Osteocyte (in vitro differentiated cells): ENCODE measurements at regions not wholly inside any gene's neighbourhood (a gene's known extent, or its start where the extent isn't known, plus 50 kb on each side); places are given as distances from the start of the nearest gene placed in this dataset.

Experiments used
- DNase-seq: peaks from one replicate; pipeline ENCODE4 v3.0.0; 2021; ENCODE audit warnings: mixed read lengths; ENCODE audit not compliant: unreplicated experiment; ENCODE audit errors: extremely low spot score
- H3K27ac Mint-ChIP-seq: one replicate; pipeline ENCODE4 v1.8.0; 2021; ENCODE audit warnings: mild to moderate bottlenecking, mixed read lengths; ENCODE audit not compliant: unreplicated experiment
- H3K27me3 Mint-ChIP-seq: one replicate; pipeline ENCODE4 v1.8.0; 2021; ENCODE audit warnings: mixed read lengths; ENCODE audit not compliant: unreplicated experiment
- H3K36me3 Mint-ChIP-seq: one replicate; pipeline ENCODE4 v1.8.0; 2021; ENCODE audit warnings: mixed read lengths; ENCODE audit not compliant: unreplicated experiment
- H3K4me1 Mint-ChIP-seq: one replicate; pipeline ENCODE4 v1.8.0; 2021; ENCODE audit warnings: mixed read lengths; ENCODE audit not compliant: unreplicated experiment
- H3K4me3 Mint-ChIP-seq: one replicate; pipeline ENCODE4 v1.8.0; 2021; ENCODE audit warnings: mild to moderate bottlenecking, moderate library complexity, mixed read lengths; ENCODE audit not compliant: unreplicated experiment
- H3K9me3 Mint-ChIP-seq: one replicate; pipeline ENCODE4 v1.8.0; 2021; ENCODE audit warnings: mixed read lengths; ENCODE audit not compliant: unreplicated experiment
- CTCF ChIP-seq: fragments of 200-600 bp; sonication (generic); IDR thresholded peaks from 2 replicates; pipeline ENCODE4 v1.5.0; 2021; ENCODE audit warnings: antibody characterized with exemption, mild to moderate bottlenecking, moderate library complexity

- Mint-ChIP-seq H3K27me3 (no peaks in the 10 kb centered on the region), H3K4me1 (no peaks in the 10 kb centered on the region), H3K27ac (no peak overlapping the region), H3K36me3 (no peaks in the 10 kb centered on the region), H3K4me3 (no peak overlapping the region), H3K9me3 (peaks cover 16% of the 10 kb centered on the region)
- TF ChIP-seq CTCF, result no peak
- no peak for DNase-seq
Observed at GRCh38 chr1:5664906-5665875, 327.0 kb downstream of the NPHP4 start.

- DNase-seq, result no peak
- no peak overlapping the region for H3K27ac Mint-ChIP-seq
- H3K36me3 Mint-ChIP-seq, result no peaks in the 10 kb centered on the region
- no peak overlapping the region for H3K4me3 Mint-ChIP-seq
- H3K9me3 Mint-ChIP-seq, result peaks cover 15% of the 10 kb centered on the region
- H3K4me1 Mint-ChIP-seq, result no peaks in the 10 kb centered on the region
- no peaks in the 10 kb centered on the region for H3K27me3 Mint-ChIP-seq
- no peak for TF ChIP-seq CTCF
Observed at GRCh38 chr1:5664081-5664768, 328.0 kb downstream of the NPHP4 start.

- Mint-ChIP-seq H3K27ac (no peak overlapping the region), H3K36me3 (no peaks in the 10 kb centered on the region), H3K4me3 (no peak overlapping the region), H3K27me3 (no peaks in the 10 kb centered on the region), H3K9me3 (peaks cover 11% of the 10 kb centered on the region), H3K4me1 (no peaks in the 10 kb centered on the region)
- DNase-seq, result no peak
- no peak for TF ChIP-seq CTCF
Observed at GRCh38 chr1:5662744-5663126, 329.5 kb downstream of the NPHP4 start.

GRCh38 chr1:5662086-5662743, 330.0 kb downstream of the NPHP4 start:
- Mint-ChIP-seq H3K9me3 (peaks cover 12% of the 10 kb centered on the region), H3K4me3 (no peak overlapping the region), H3K4me1 (no peaks in the 10 kb centered on the region), H3K36me3 (no peaks in the 10 kb centered on the region), H3K27me3 (no peaks in the 10 kb centered on the region), H3K27ac (no peak overlapping the region)
- no peak for DNase-seq
- TF ChIP-seq CTCF, result no peak
